ENCODE measurements at regions not wholly inside any gene's neighbourhood (a gene's known extent, or its start where the extent isn't known, plus 50 kb on each side); places are given as distances from the start of the nearest gene placed in this dataset.
"Not testable (repeated sequence)": the region's sequence is repeated elsewhere in the genome, so short reads cannot be mapped to it uniquely, and the experiment has no call there.

GRCh38 chr4:124980276-124980752 is 267.8 kb upstream of the ANKRD50 start:
- H3K4me3 ChIP-seq (ENCODE audit: low read depth, low read length) = no peak overlapping the region
- TF ChIP-seq CTCF (conservative IDR thresholded peaks at IDR 0.05; ENCODE audit: low read depth, low read length) = no peak
- peak; percentile 73 for DNase-seq (ENCODE audit: low read depth)

- peak; percentile 30 for DNase-seq (ENCODE audit: low read depth)
- not testable (repeated sequence) for H3K4me3 ChIP-seq (ENCODE audit: low read depth, low read length)
Observed at GRCh38 chr4:124978536-124978935, 266.0 kb upstream of the ANKRD50 start.

GRCh38 chr4:124977045-124977444 is 264.5 kb upstream of the ANKRD50 start:
- no peak for DNase-seq (ENCODE audit: low read depth)
- TF ChIP-seq CTCF (conservative IDR thresholded peaks at IDR 0.05; ENCODE audit: low read depth, low read length) = no peak
- H3K4me3 ChIP-seq (ENCODE audit: low read depth, low read length) = no peak overlapping the region

GRCh38 chr4:124974152-124974551 is 261.6 kb upstream of the ANKRD50 start:
- DNase-seq (ENCODE audit: low read depth) = peak; percentile 29
- TF ChIP-seq CTCF (conservative IDR thresholded peaks at IDR 0.05; ENCODE audit: low read depth, low read length) = no peak
- no peak overlapping the region for H3K4me3 ChIP-seq (ENCODE audit: low read depth, low read length)

- no peak for TF ChIP-seq CTCF (conservative IDR thresholded peaks at IDR 0.05; ENCODE audit: low read depth, low read length)
- no peak for DNase-seq (ENCODE audit: low read depth)
- H3K4me3 ChIP-seq (ENCODE audit: low read depth, low read length) = no peak overlapping the region
Observed at GRCh38 chr4:124973716-124974115, 261.2 kb upstream of the ANKRD50 start.

GRCh38 chr4:124970011-124970410 is 257.5 kb upstream of the ANKRD50 start:
- peak; percentile 70 for DNase-seq (ENCODE audit: low read depth)
- TF ChIP-seq CTCF (conservative IDR thresholded peaks at IDR 0.05; ENCODE audit: low read depth, low read length) = no peak
- H3K4me3 ChIP-seq (ENCODE audit: low read depth, low read length) = no peak overlapping the region

- TF ChIP-seq CTCF (conservative IDR thresholded peaks at IDR 0.05; ENCODE audit: low read depth, low read length) = no peak
- no peak overlapping the region for H3K4me3 ChIP-seq (ENCODE audit: low read depth, low read length)
- DNase-seq (ENCODE audit: low read depth) = no peak
Observed at GRCh38 chr4:124965497-124965891, 253.0 kb upstream of the ANKRD50 start.

Data from choroid plexus epithelial cell (primary cell).